HEK293 (cell line): ENCODE measurements at regions not wholly inside any gene's neighbourhood (a gene's known extent, or its start where the extent isn't known, plus 50 kb on each side); places are given as distances from the start of the nearest gene placed in this dataset.

Source experiments
- CTCF ChIA-PET: fragments of 350-600 bp; formaldehyde crosslinking; extraction: SDS; loops from one replicate; lab custom pipeline; 2021; ENCODE audit warnings: antibody characterized with exemption; lab: Yijun Ruan, JAX
- POLR2A ChIA-PET: fragments of 300-600 bp; formaldehyde crosslinking; extraction: SDS; loops from one replicate; lab custom pipeline; 2020; ENCODE audit warnings: antibody characterized with exemption, inconsistent platforms; lab: Yijun Ruan, JAX
- H3K27ac ChIP-seq: fragments of 200-500 bp; sonication (Bioruptor generic); 2 replicates; pipeline ENCODE4 v1.5.1; 2014; ENCODE audit warnings: low read depth, low read length, control low read depth, inconsistent platforms; ENCODE audit errors: extremely low read depth
- H3K36me3 ChIP-seq, 2 experiments: fragments of 200-500 bp in 1 of 2; sonication (Bioruptor generic) in 1 of 2; 1 replicate in 1 of 2; 2 replicates in 1 of 2; pipeline ENCODE4 v1.5.1; 2014 to 2017; ENCODE audit warnings: inconsistent platforms in 2 of 2, low read length in 2 of 2; ENCODE audit not compliant: control insufficient read depth in 2 of 2, insufficient read depth in 1 of 2
- H3K4me1 ChIP-seq: fragments of 200-500 bp; sonication (Bioruptor generic); 2 replicates; pipeline ENCODE4 v1.5.1; 2014; ENCODE audit warnings: mild to moderate bottlenecking, low read length, inconsistent platforms; ENCODE audit not compliant: control insufficient read depth, insufficient read depth
- H3K4me3 ChIP-seq: 2 replicates; pipeline ENCODE4 v1.5.1; 2011; ENCODE audit warnings: low read depth, mild to moderate bottlenecking, control low read depth, low read length, moderate library complexity
- H3K9me3 ChIP-seq: fragments of 200-500 bp; sonication (Bioruptor generic); 2 replicates; pipeline ENCODE4 v1.5.1; 2014; ENCODE audit warnings: low read depth, low read length, inconsistent platforms; ENCODE audit not compliant: control insufficient read depth, insufficient read depth
- EGR2 ChIP-seq: fragments of 450-650 bp; formaldehyde crosslinking; IDR thresholded peaks from 2 replicates; pipeline ENCODE4 v1.5.1; 2016; ENCODE audit warnings: low read depth, missing biosample characterization, missing genetic modification characterization
- GLI4 ChIP-seq: fragments of 450-650 bp; formaldehyde crosslinking; IDR thresholded peaks from 2 replicates; pipeline ENCODE4 v1.5.1; 2016; ENCODE audit warnings: missing biosample characterization, missing genetic modification characterization
- HOXC10 ChIP-seq: sonication (generic); formaldehyde crosslinking; IDR thresholded peaks from 2 replicates; pipeline ENCODE4 v1.8.1; 2023; ENCODE audit warnings: mild to moderate bottlenecking, missing genetic modification reagents
- KLF16 ChIP-seq: fragments of 450-650 bp; formaldehyde crosslinking; IDR thresholded peaks from 2 replicates; pipeline ENCODE4 v1.5.1; 2017; ENCODE audit warnings: missing biosample characterization, missing genetic modification characterization
- TSHZ1 ChIP-seq: fragments of 450-650 bp; formaldehyde crosslinking; IDR thresholded peaks from 2 replicates; pipeline ENCODE4 v1.5.1; 2016; ENCODE audit warnings: missing biosample characterization, missing genetic modification characterization, borderline replicate concordance
- ZBTB17 ChIP-seq: fragments of 450-650 bp; formaldehyde crosslinking; IDR thresholded peaks from 2 replicates; pipeline ENCODE4 v1.5.1; 2016; ENCODE audit warnings: missing biosample characterization, missing genetic modification characterization
- ZFHX2 ChIP-seq: fragments of 450-650 bp; formaldehyde crosslinking; conservative IDR thresholded peaks from 2 replicates; pipeline ENCODE4 v1.5.1; 2016; ENCODE audit warnings: missing biosample characterization, missing genetic modification characterization
- ZFP69B ChIP-seq: fragments of 450-650 bp; formaldehyde crosslinking; IDR thresholded peaks from 2 replicates; pipeline ENCODE4 v1.5.1; 2016; ENCODE audit warnings: missing biosample characterization, missing genetic modification characterization
- ZNF140 ChIP-seq: fragments of 450-650 bp; formaldehyde crosslinking; IDR thresholded peaks from 2 replicates; pipeline ENCODE4 v1.5.1; 2016; ENCODE audit warnings: missing biosample characterization, missing genetic modification characterization
- ZNF169 ChIP-seq: fragments of 450-650 bp; formaldehyde crosslinking; IDR thresholded peaks from 2 replicates; pipeline ENCODE4 v1.5.1; 2016; ENCODE audit warnings: missing biosample characterization, missing genetic modification characterization
- ZNF266 ChIP-seq: fragments of 450-650 bp; formaldehyde crosslinking; IDR thresholded peaks from 2 replicates; pipeline ENCODE4 v1.5.1; 2016; ENCODE audit warnings: missing biosample characterization, missing genetic modification characterization, low read depth
- ZNF280C ChIP-seq: fragments of 450-650 bp; formaldehyde crosslinking; IDR thresholded peaks from 2 replicates; pipeline ENCODE4 v1.5.1; 2016; ENCODE audit warnings: missing biosample characterization, missing genetic modification characterization
- ZNF280D ChIP-seq: fragments of 450-650 bp; formaldehyde crosslinking; IDR thresholded peaks from 2 replicates; pipeline ENCODE4 v1.5.1; 2016; ENCODE audit warnings: missing biosample characterization, missing genetic modification characterization
- ZNF488 ChIP-seq: fragments of 450-650 bp; formaldehyde crosslinking; IDR thresholded peaks from 2 replicates; pipeline ENCODE4 v1.5.1; 2016; ENCODE audit warnings: missing biosample characterization, missing genetic modification characterization
- ZNF548 ChIP-seq: fragments of 450-650 bp; formaldehyde crosslinking; IDR thresholded peaks from 2 replicates; pipeline ENCODE4 v1.5.1; 2016; ENCODE audit warnings: missing biosample characterization, missing genetic modification characterization
- ZNF571 ChIP-seq: fragments of 450-650 bp; formaldehyde crosslinking; IDR thresholded peaks from 2 replicates; pipeline ENCODE4 v1.5.0; 2017; ENCODE audit warnings: missing biosample characterization, missing genetic modification characterization
- ZNF600 ChIP-seq: fragments of 450-650 bp; formaldehyde crosslinking; IDR thresholded peaks from 2 replicates; pipeline ENCODE4 v1.5.1; 2016; ENCODE audit warnings: missing biosample characterization, missing genetic modification characterization
- ZNF660 ChIP-seq: fragments of 450-650 bp; IDR thresholded peaks from 2 replicates; pipeline ENCODE4 v1.5.1; 2018; ENCODE audit warnings: missing biosample characterization, mild to moderate bottlenecking, missing genetic modification characterization
- ZSCAN18 ChIP-seq: fragments of 450-650 bp; formaldehyde crosslinking; IDR thresholded peaks from 2 replicates; pipeline ENCODE4 v1.5.1; 2016; ENCODE audit warnings: missing biosample characterization, missing genetic modification characterization
- ZSCAN5A ChIP-seq: fragments of 450-650 bp; formaldehyde crosslinking; IDR thresholded peaks from 2 replicates; pipeline ENCODE4 v1.5.1; 2016; ENCODE audit warnings: missing biosample characterization, missing genetic modification characterization

GRCh38 chr1:29439615-29440014 lies 203.3 kb downstream of the PTPRU start:
- H3K9me3 ChIP-seq = no peaks in the 10 kb centered on the region
- H3K4me3 ChIP-seq = no peak overlapping the region
- no peaks in the 10 kb centered on the region for H3K36me3 ChIP-seq
- TF ChIP-seq TSHZ1 = no peak
- TF ChIP-seq GLI4 (tag by site-specific recombination) = no peak
- peak; percentile 90 for TF ChIP-seq ZFHX2 (tag by site-specific recombination)
- TF ChIP-seq ZNF266 (tag by site-specific recombination) = no peak
- TF ChIP-seq EGR2 = peak; percentile 89
- TF ChIP-seq KLF16 (tag by site-specific recombination) = no peak
- TF ChIP-seq ZNF571 (tag by site-specific recombination) = no peak
- ChIA-PET POLR2A (no interaction called here), CTCF (interaction anchor here (0.8 kb wide), 1 partner anchor 100 kb away, joined by 3 read pairs; no protein-coding TSS in a partner anchor)
- no peak overlapping the region for H3K27ac ChIP-seq
- no peaks in the 10 kb centered on the region for H3K4me1 ChIP-seq

GRCh38 chr1:29438991-29439390 lies 202.7 kb downstream of the PTPRU start:
- no peaks in the 10 kb centered on the region for H3K9me3 ChIP-seq
- ChIA-PET POLR2A (no interaction called here), CTCF (interaction anchor here (0.8 kb wide), 1 partner anchor 93 kb away, joined by 4 read pairs; no protein-coding TSS in a partner anchor)
- no peaks in the 10 kb centered on the region for H3K4me1 ChIP-seq
- H3K36me3 ChIP-seq = no peaks in the 10 kb centered on the region
- 0 out of 2 replicates have a peak, but pooled peaks have one; percentile 64 for TF ChIP-seq ZBTB17 (tag by site-specific recombination)
- no peak for TF ChIP-seq HOXC10 (CRISPR knock-in tag)
- no peak overlapping the region for H3K4me3 ChIP-seq
- no peak overlapping the region for H3K27ac ChIP-seq

- no peaks in the 10 kb centered on the region for H3K36me3 ChIP-seq
- CTCF ChIA-PET = interaction anchor here (0.6 to 0.8 kb wide), 2 partner anchors 92 to 98 kb away, joined by 4 read pairs; no protein-coding TSS in a partner anchor
- no peak overlapping the region for H3K4me3 ChIP-seq
- no peaks in the 10 kb centered on the region for H3K9me3 ChIP-seq
- H3K27ac ChIP-seq = no peak overlapping the region
- no peaks in the 10 kb centered on the region for H3K4me1 ChIP-seq
- POLR2A ChIA-PET = no interaction called here
- TF ChIP-seq ZNF548 (tag by site-specific recombination) (no peak), ZSCAN5A (tag by site-specific recombination) (no peak), ZNF660 (tag by site-specific recombination) (no peak), ZNF169 (tag by site-specific recombination) (no peak), ZSCAN18 (tag by site-specific recombination) (no peak), ZNF280D (tag by site-specific recombination) (no peak), ZNF280C (no peak), ZNF488 (tag by site-specific recombination) (no peak), ZNF140 (tag by site-specific recombination) (no peak), ZNF600 (tag by site-specific recombination) (no peak), ZFP69B (no peak)
These were observed 201.6 kb downstream of the PTPRU start for GRCh38 chr1:29437946-29438345.
